ENCODE measurements at regions not wholly inside any gene's neighbourhood (a gene's known extent, or its start where the extent isn't known, plus 50 kb on each side); places are given as distances from the start of the nearest gene placed in this dataset.

DNA sequence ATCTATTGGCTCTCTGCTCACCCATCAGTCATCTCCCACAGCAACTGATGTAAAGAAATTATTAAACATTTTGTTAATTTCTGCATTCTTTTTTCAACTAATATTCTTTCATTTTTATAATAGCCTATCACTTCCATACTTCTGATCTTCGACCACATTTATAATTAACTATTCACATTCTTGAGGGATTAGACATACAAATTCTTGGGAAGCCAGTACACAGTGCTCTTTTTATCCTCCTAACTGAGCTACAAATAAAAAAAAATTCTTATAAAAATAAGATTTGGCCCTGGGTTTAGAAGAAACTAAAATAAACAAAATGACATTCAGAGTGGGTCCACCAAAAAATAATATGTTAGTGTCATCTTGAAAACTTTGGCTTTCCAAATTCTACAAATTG, 103.7 kb upstream of the ITGA1 start:
- TF ChIP-seq, protein P1, sequence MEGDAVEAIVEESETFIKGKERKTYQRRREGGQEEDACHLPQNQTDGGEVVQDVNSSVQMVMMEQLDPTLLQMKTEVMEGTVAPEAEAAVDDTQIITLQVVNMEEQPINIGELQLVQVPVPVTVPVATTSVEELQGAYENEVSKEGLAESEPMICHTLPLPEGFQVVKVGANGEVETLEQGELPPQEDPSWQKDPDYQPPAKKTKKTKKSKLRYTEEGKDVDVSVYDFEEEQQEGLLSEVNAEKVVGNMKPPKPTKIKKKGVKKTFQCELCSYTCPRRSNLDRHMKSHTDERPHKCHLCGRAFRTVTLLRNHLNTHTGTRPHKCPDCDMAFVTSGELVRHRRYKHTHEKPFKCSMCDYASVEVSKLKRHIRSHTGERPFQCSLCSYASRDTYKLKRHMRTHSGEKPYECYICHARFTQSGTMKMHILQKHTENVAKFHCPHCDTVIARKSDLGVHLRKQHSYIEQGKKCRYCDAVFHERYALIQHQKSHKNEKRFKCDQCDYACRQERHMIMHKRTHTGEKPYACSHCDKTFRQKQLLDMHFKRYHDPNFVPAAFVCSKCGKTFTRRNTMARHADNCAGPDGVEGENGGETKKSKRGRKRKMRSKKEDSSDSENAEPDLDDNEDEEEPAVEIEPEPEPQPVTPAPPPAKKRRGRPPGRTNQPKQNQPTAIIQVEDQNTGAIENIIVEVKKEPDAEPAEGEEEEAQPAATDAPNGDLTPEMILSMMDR (IDR thresholded peaks at IDR 0.05): no peak
- TF ChIP-seq EP300 (IDR thresholded peaks at IDR 0.05): no peak
- no peak for TF ChIP-seq POLR2A (IDR thresholded peaks at IDR 0.05)
- no peak for TF ChIP-seq POLR2AphosphoS5 (IDR thresholded peaks at IDR 0.05)
